IMR-90 (cell line): ENCODE measurements at regions not wholly inside any gene's neighbourhood (a gene's known extent, or its start where the extent isn't known, plus 50 kb on each side); places are given as distances from the start of the nearest gene placed in this dataset.

Experiments
- ATAC-seq: fragments of 200-7000 bp; cut with Tn5 transposase; 2 replicates; pipeline ENCODE4 v1.9.1; 2020; ENCODE audit warnings: low read depth, mild to moderate bottlenecking, moderate library complexity
- BruUV-seq: library from RNA; stranded (reverse); fragments of 400-500 nt; replicated peaks from 2 replicates; lab custom pipeline; 2021; lab: Mats Ljungman, UMichigan
- CTCF ChIA-PET: fragments of 300-600 bp; formaldehyde crosslinking; extraction: SDS; loops from one replicate; lab custom pipeline; 2021; ENCODE audit warnings: antibody characterized with exemption; lab: Yijun Ruan, JAX
- POLR2A ChIA-PET: fragments of 300-600 bp; sonication (Branson Sonifier 250); formaldehyde crosslinking; loops from one replicate; lab custom pipeline; 2022; ENCODE audit warnings: antibody characterized with exemption; ENCODE audit not compliant: unreplicated experiment; lab: Charles Lee
- DNase-seq: peaks from one replicate; pipeline ENCODE4 v3.0.0; 2013
- H2AFZ ChIP-seq: replicated peaks from 2 replicates; pipeline ENCODE3; 2013; ENCODE audit warnings: low read length, mild to moderate bottlenecking; ENCODE audit not compliant: poor library complexity
- H2AK5ac ChIP-seq: 2 replicates; pipeline ENCODE4 v1.6.1; 2013; ENCODE audit warnings: low read depth, low read length, inconsistent platforms
- H2AK9ac ChIP-seq: replicated peaks from 2 replicates; pipeline ENCODE3; 2013; ENCODE audit warnings: mild to moderate bottlenecking, low read depth, low read length, moderate library complexity; ENCODE audit not compliant: poor library complexity
- H2BK120ac ChIP-seq: 2 replicates; pipeline ENCODE4 v1.6.1; 2013; ENCODE audit warnings: low read depth, low read length, inconsistent platforms
- H2BK15ac ChIP-seq: 3 replicates; pipeline ENCODE4 v1.6.1; 2013; ENCODE audit warnings: low read depth, low read length, inconsistent platforms
- H2BK20ac ChIP-seq: 2 replicates; pipeline ENCODE4 v1.6.1; 2013; ENCODE audit warnings: low read depth, mild to moderate bottlenecking, inconsistent platforms, low read length, moderate library complexity
- H2BK5ac ChIP-seq: 2 replicates; pipeline ENCODE4 v1.6.1; 2013; ENCODE audit warnings: mild to moderate bottlenecking, low read depth, low read length, inconsistent platforms; ENCODE audit not compliant: poor library complexity, severe bottlenecking
- H3K14ac ChIP-seq: replicated peaks from 2 replicates; pipeline ENCODE4 v1.6.1; 2013; ENCODE audit warnings: low read depth, low read length, inconsistent platforms
- H3K18ac ChIP-seq: 2 replicates; pipeline ENCODE4 v1.6.1; 2013; ENCODE audit warnings: low read depth, low read length, control low read depth
- H3K23ac ChIP-seq: 2 replicates; pipeline ENCODE4 v1.6.1; 2013; ENCODE audit warnings: low read depth, low read length, inconsistent platforms
- H3K27ac ChIP-seq: 2 replicates; pipeline ENCODE4 v1.5.1; 2013; ENCODE audit warnings: mild to moderate bottlenecking, control low read depth, low read length; ENCODE audit not compliant: insufficient read depth
- H3K27me3 ChIP-seq: 2 replicates; pipeline ENCODE4 v1.6.1; 2013; ENCODE audit warnings: low read length; ENCODE audit not compliant: control insufficient read depth, insufficient read depth
- H3K36me3 ChIP-seq: 2 replicates; pipeline ENCODE4 v1.6.1; 2013; ENCODE audit warnings: low read length, mixed read lengths; ENCODE audit not compliant: control insufficient read depth, insufficient read depth
- H3K4ac ChIP-seq: 2 replicates; pipeline ENCODE4 v1.6.1; 2013; ENCODE audit warnings: low read depth, low read length, inconsistent platforms
- H3K4me1 ChIP-seq: 2 replicates; pipeline ENCODE4 v1.6.1; 2013; ENCODE audit warnings: low read length, mixed read lengths; ENCODE audit not compliant: control insufficient read depth, insufficient read depth
- H3K4me2 ChIP-seq: 2 replicates; pipeline ENCODE4 v1.6.1; 2013; ENCODE audit warnings: low read depth, mild to moderate bottlenecking, control low read depth, low read length, moderate library complexity
- H3K4me3 ChIP-seq: 2 replicates; pipeline ENCODE4 v1.5.1; 2013; ENCODE audit warnings: low read depth, mild to moderate bottlenecking, control low read depth, low read length, moderate library complexity; ENCODE audit not compliant: insufficient read depth
- H3K56ac ChIP-seq: 2 replicates; pipeline ENCODE4 v1.6.1; 2013; ENCODE audit warnings: low read length, inconsistent platforms; ENCODE audit not compliant: insufficient read depth; ENCODE audit errors: extremely low read depth
- H3K79me1 ChIP-seq, 2 experiments: 2 replicates each; pipeline ENCODE4 v1.6.1; 2013; ENCODE audit warnings: low read length in 2 of 2, inconsistent platforms in 1 of 2, low read depth in 1 of 2
- H3K9ac ChIP-seq: 2 replicates; pipeline ENCODE4 v1.6.1; 2013; ENCODE audit warnings: low read depth, low read length, control low read depth
- H3K9me1 ChIP-seq: 2 replicates; pipeline ENCODE4 v1.6.1; 2013; ENCODE audit warnings: low read length, inconsistent platforms; ENCODE audit not compliant: insufficient read depth
- H3K9me3 ChIP-seq: 2 replicates; pipeline ENCODE4 v1.6.1; 2013; ENCODE audit warnings: low read length; ENCODE audit not compliant: control insufficient read depth, insufficient read depth
- H4K20me1 ChIP-seq: 2 replicates; pipeline ENCODE4 v1.6.1; 2013; ENCODE audit warnings: low read length, inconsistent platforms; ENCODE audit not compliant: insufficient read depth
- H4K5ac ChIP-seq: 2 replicates; pipeline ENCODE4 v1.6.1; 2013; ENCODE audit warnings: mild to moderate bottlenecking, low read depth, low read length, control low read depth
- H4K8ac ChIP-seq, 2 experiments: 2 replicates each; pipeline ENCODE4 v1.6.1; 2013; ENCODE audit warnings: low read depth in 2 of 2, low read length in 2 of 2, control low read depth in 1 of 2, inconsistent platforms in 1 of 2
- H4K91ac ChIP-seq: 2 replicates; pipeline ENCODE4 v1.6.1; 2013; ENCODE audit warnings: low read depth, low read length, inconsistent platforms; ENCODE audit not compliant: insufficient read depth
- RCOR1 ChIP-seq: IDR thresholded peaks from 2 replicates; pipeline ENCODE4 v1.6.1; 2012; ENCODE audit warnings: mild to moderate bottlenecking, low read length, improper control_type of control experiment; ENCODE audit not compliant: insufficient replicate concordance
- whole genome bisulfite sequencing, 2 experiments: methylation state at CpG; one replicate each; pipeline versions ENCODE4 v1.1.5 to v1.1.7; 2013; ENCODE audit warnings: missing lambda C conversion rate in 2 of 2; ENCODE audit not compliant: insufficient read length in 1 of 2; ENCODE audit errors: extremely low coverage in 2 of 2; 5-methylcytosine and 5-hydroxymethylcytosine counted together
- dilution Hi-C: fragments of 300-500 bp; cut with HindIII; formaldehyde crosslinking; loops from one replicate; pipeline ENCODE4 v1.14.3; 2018; ENCODE audit warnings: low sequenced_read_pairs; ENCODE audit not compliant: unreplicated experiment
- in situ Hi-C: fragments of 300-500 bp; cut with MboI; formaldehyde crosslinking; loops from 3 replicates; pipeline ENCODE4 v1.14.3; 2019; ENCODE audit warnings: low sequenced_read_pairs, inconsistent platforms, mixed read lengths
- intact Hi-C: fragments of 100-400 bp; cut with micrococcal nuclease; formaldehyde crosslinking; loops from 2 replicates; pipeline ENCODE4 v1.10.0; 2022

GRCh38 chr2:13745330-13745729 lies 887.2 kb upstream of the LRATD1 start:
- Histone ChIP-seq H3K4me2 (no peak overlapping the region), H3K79me1 (no peaks in the 10 kb centered on the region), H3K4me1 (no peaks in the 10 kb centered on the region), H2BK120ac (no peak overlapping the region), H2AK5ac (no peak overlapping the region), H4K20me1 (no peaks in the 10 kb centered on the region), H3K4ac (no peak overlapping the region), H2BK15ac (no peak overlapping the region), H3K56ac (no peak overlapping the region), H4K5ac (no peak overlapping the region), H2AFZ (no peak overlapping the region), H2BK5ac (no peak overlapping the region), H3K36me3 (no peaks in the 10 kb centered on the region), H4K8ac (no peak overlapping the region), H3K27ac (no peak overlapping the region), H4K91ac (no peak overlapping the region), H3K23ac (no peak overlapping the region), H3K27me3 (no peaks in the 10 kb centered on the region), H3K9me1 (no peaks in the 10 kb centered on the region), H3K4me3 (no peak overlapping the region), H3K9ac (no peak overlapping the region), H2BK20ac (no peak overlapping the region), H3K18ac (no peak overlapping the region), H2AK9ac (no peak overlapping the region), H3K14ac (no peak overlapping the region), H3K9me3 (peaks cover 13% of the 10 kb centered on the region)
- DNase-seq: no peak
- dilution Hi-C loops (no loop called here), intact Hi-C loops (no loop called here), in situ Hi-C loops (no loop called here)
- CTCF ChIA-PET: no interaction called here
- ATAC-seq: no peak
- no peak for TF ChIP-seq RCOR1
- no CpG with 5 or more reads among the region's 3 CpGs for WGBS, 2 experiments
- POLR2A ChIA-PET: no interaction called here
- no TSS peak for BruUV-seq
